Osteoblast (primary cell): ENCODE measurements at regions not wholly inside any gene's neighbourhood (a gene's known extent, or its start where the extent isn't known, plus 50 kb on each side); places are given as distances from the start of the nearest gene placed in this dataset.
A peak's percentile ranks its signal among the peaks of the same experiment; 100 is the strongest.

Experiments
- DNase-seq: peaks from one replicate; pipeline ENCODE4 v3.0.0; 2011; ENCODE audit warnings: low spot score, mixed read lengths; ENCODE audit not compliant: insufficient read length; ENCODE audit errors: missing footprints
- H2AFZ ChIP-seq: 2 replicates; pipeline ENCODE4 v1.6.0; 2011; ENCODE audit warnings: mild to moderate bottlenecking, low read length
- H3K27ac ChIP-seq: 2 replicates; pipeline ENCODE4 v1.5.1; 2011; ENCODE audit warnings: mild to moderate bottlenecking, low read depth, low read length, moderate library complexity
- H3K27me3 ChIP-seq: 2 replicates; pipeline ENCODE4 v1.6.0; 2012; ENCODE audit warnings: mild to moderate bottlenecking, control low read depth, inconsistent platforms, low read length, moderate library complexity; ENCODE audit not compliant: insufficient read depth
- H3K36me3 ChIP-seq: 2 replicates; pipeline ENCODE4 v1.5.1; 2011; ENCODE audit warnings: mild to moderate bottlenecking, low read length, control low read depth, moderate library complexity; ENCODE audit not compliant: insufficient read depth
- H3K4me1 ChIP-seq: 2 replicates; pipeline ENCODE4 v1.5.1; 2011; ENCODE audit warnings: mild to moderate bottlenecking, low read length, control low read depth, moderate library complexity; ENCODE audit not compliant: insufficient read depth
- H3K4me2 ChIP-seq: 2 replicates; pipeline ENCODE4 v1.6.0; 2011; ENCODE audit warnings: mild to moderate bottlenecking, low read length; ENCODE audit not compliant: insufficient read depth
- H3K4me3 ChIP-seq: fragments of 200-600 bp; sonication (generic); 3 replicates; pipeline ENCODE4 v1.5.1; 2012; ENCODE audit warnings: mild to moderate bottlenecking, low read length, inconsistent platforms; ENCODE audit not compliant: insufficient read depth
- H3K79me2 ChIP-seq: 2 replicates; pipeline ENCODE4 v1.6.0; 2012; ENCODE audit warnings: mild to moderate bottlenecking, low read length, control low read depth, inconsistent platforms; ENCODE audit not compliant: insufficient read depth
- H3K9me3 ChIP-seq: 2 replicates; pipeline ENCODE4 v1.5.1; 2011; ENCODE audit warnings: low read depth, low read length, control low read depth
- H4K20me1 ChIP-seq: 2 replicates; pipeline ENCODE4 v1.6.0; 2012; ENCODE audit warnings: mild to moderate bottlenecking, low read length, control low read depth; ENCODE audit not compliant: insufficient read depth
- CTCF ChIP-seq: IDR thresholded peaks from 2 replicates; pipeline ENCODE4 v1.5.1; 2011; ENCODE audit warnings: mild to moderate bottlenecking, low read depth, low read length, moderate library complexity; ENCODE audit errors: extremely low read depth

GRCh38 chr7:86928308-86928707 lies 131.1 kb downstream of the ELAPOR2 start:
- no peak overlapping the region for H3K27ac ChIP-seq
- peaks cover 7% of the 10 kb centered on the region for H3K4me1 ChIP-seq
- H3K4me2 ChIP-seq = no peak overlapping the region
- H3K36me3 ChIP-seq = no peaks in the 10 kb centered on the region
- TF ChIP-seq CTCF = no peak
- no peak overlapping the region for H3K4me3 ChIP-seq
- H4K20me1 ChIP-seq = no peaks in the 10 kb centered on the region
- no peaks in the 10 kb centered on the region for H3K9me3 ChIP-seq
- no peaks in the 10 kb centered on the region for H3K27me3 ChIP-seq
- no peak overlapping the region for H2AFZ ChIP-seq
- H3K79me2 ChIP-seq = no peaks in the 10 kb centered on the region
- DNase-seq = no peak

GRCh38 chr7:86926732-86927131 lies 132.7 kb downstream of the ELAPOR2 start:
- no peaks in the 10 kb centered on the region for H3K27me3 ChIP-seq
- H3K27ac ChIP-seq = no peak overlapping the region
- H3K79me2 ChIP-seq = no peaks in the 10 kb centered on the region
- H2AFZ ChIP-seq = no peak overlapping the region
- no peaks in the 10 kb centered on the region for H3K36me3 ChIP-seq
- no peaks in the 10 kb centered on the region for H4K20me1 ChIP-seq
- peaks cover 1% of the 10 kb centered on the region for H3K4me1 ChIP-seq
- no peaks in the 10 kb centered on the region for H3K9me3 ChIP-seq
- H3K4me2 ChIP-seq = no peak overlapping the region
- H3K4me3 ChIP-seq = no peak overlapping the region
- TF ChIP-seq CTCF = peak; percentile 74
- no peak for DNase-seq

GRCh38 chr7:86925221-86925620 lies 134.2 kb downstream of the ELAPOR2 start:
- Histone ChIP-seq H2AFZ (no peak overlapping the region), H3K36me3 (no peaks in the 10 kb centered on the region), H3K4me2 (no peak overlapping the region), H3K4me1 (no peaks in the 10 kb centered on the region), H3K4me3 (no peak overlapping the region), H4K20me1 (no peaks in the 10 kb centered on the region), H3K27ac (no peak overlapping the region), H3K27me3 (no peaks in the 10 kb centered on the region), H3K79me2 (no peaks in the 10 kb centered on the region), H3K9me3 (no peaks in the 10 kb centered on the region)
- no peak for TF ChIP-seq CTCF
- no peak for DNase-seq

DNA sequence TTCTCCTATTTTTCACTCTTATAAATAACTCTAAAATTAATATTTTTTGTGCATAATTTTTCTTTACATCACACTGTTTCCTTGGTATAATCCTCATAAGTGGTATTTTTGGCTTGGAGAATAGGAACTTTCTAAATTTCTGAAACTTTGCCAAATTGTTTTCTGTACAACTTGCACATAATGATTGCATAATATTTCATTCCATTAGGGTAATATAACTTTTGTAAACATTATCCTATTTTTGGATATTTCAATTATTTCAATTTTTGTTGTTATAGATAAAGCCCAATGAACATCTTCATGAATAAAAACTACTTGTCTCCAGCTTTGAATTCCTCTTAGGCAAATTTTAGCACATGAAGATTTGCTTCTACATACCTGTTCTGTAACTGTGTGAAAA lies 135.9 kb downstream of the ELAPOR2 start:
- Histone ChIP-seq H3K79me2 (no peaks in the 10 kb centered on the region), H3K9me3 (no peaks in the 10 kb centered on the region), H3K36me3 (no peaks in the 10 kb centered on the region), H3K27ac (no peak overlapping the region), H3K4me3 (no peak overlapping the region), H3K27me3 (no peaks in the 10 kb centered on the region), H3K4me1 (no peaks in the 10 kb centered on the region), H3K4me2 (no peak overlapping the region), H4K20me1 (no peaks in the 10 kb centered on the region), H2AFZ (no peak overlapping the region)
- DNase-seq = no peak
- TF ChIP-seq CTCF = no peak
